Ishikawa (cell line): ENCODE measurements at regions not wholly inside any gene's neighbourhood (a gene's known extent, or its start where the extent isn't known, plus 50 kb on each side); places are given as distances from the start of the nearest gene placed in this dataset.

Experiments used
- CEBPB ChIP-seq: IDR thresholded peaks from 2 replicates; pipeline ENCODE4 v1.6.1; 2012
- CREB1 ChIP-seq: IDR thresholded peaks from 2 replicates; pipeline ENCODE4 v1.6.1; 2012; ENCODE audit warnings: low read depth
- EGR1 ChIP-seq: IDR thresholded peaks from 2 replicates; pipeline ENCODE4 v1.6.1; 2012
- EP300 ChIP-seq: IDR thresholded peaks from 2 replicates; pipeline ENCODE4 v1.6.1; 2012; ENCODE audit warnings: borderline replicate concordance
- FOXM1 ChIP-seq: IDR thresholded peaks from 2 replicates; pipeline ENCODE4 v1.6.1; 2012; ENCODE audit warnings: low read depth, borderline replicate concordance
- MAX ChIP-seq: IDR thresholded peaks from 2 replicates; pipeline ENCODE4 v1.6.1; 2012
- NFIC ChIP-seq: IDR thresholded peaks from 2 replicates; pipeline ENCODE4 v1.6.1; 2012
- RAD21 ChIP-seq: IDR thresholded peaks from 2 replicates; pipeline ENCODE4 v1.6.1; 2012; ENCODE audit warnings: low read depth
- REST ChIP-seq: IDR thresholded peaks from 2 replicates; pipeline ENCODE4 v1.6.1; 2012; ENCODE audit warnings: low read depth, mild to moderate bottlenecking
- TAF1 ChIP-seq: IDR thresholded peaks from 2 replicates; pipeline ENCODE4 v1.6.1; 2012; ENCODE audit warnings: low read depth, mild to moderate bottlenecking
- TCF12 ChIP-seq: IDR thresholded peaks from 2 replicates; pipeline ENCODE4 v1.6.1; 2012; ENCODE audit warnings: low read depth
- TEAD4 ChIP-seq: IDR thresholded peaks from 2 replicates; pipeline ENCODE4 v1.6.1; 2012
- USF1 ChIP-seq: IDR thresholded peaks from 2 replicates; pipeline ENCODE4 v1.6.1; 2012
- YY1 ChIP-seq: IDR thresholded peaks from 2 replicates; pipeline ENCODE4 v1.6.1; 2012; ENCODE audit warnings: low read depth

GRCh38 chr17:79671085-79671694 lies 59.6 kb upstream of the ENPP7 start:
- TF ChIP-seq FOXM1 (no peak), EP300 (no peak), CEBPB (no peak), YY1 (no peak), TAF1 (no peak), RAD21 (no peak), NFIC (no peak), MAX (no peak), TCF12 (no peak), CREB1 (no peak), EGR1 (no peak), TEAD4 (no peak), USF1 (no peak), REST (no peak)
